Adipocyte (in vitro differentiated cells): ENCODE measurements at regions not wholly inside any gene's neighbourhood (a gene's known extent, or its start where the extent isn't known, plus 50 kb on each side); places are given as distances from the start of the nearest gene placed in this dataset.

Source experiments
- DNase-seq: peaks from one replicate; pipeline ENCODE4 v3.0.0-alpha.2; 2015; ENCODE audit warnings: low read depth
- H3K27me3 ChIP-seq: replicated peaks from 2 replicates; pipeline ENCODE4 v1.7.0; 2013; ENCODE audit warnings: mild to moderate bottlenecking, low read length, moderate library complexity; ENCODE audit not compliant: control insufficient read depth, insufficient read depth
- H3K36me3 ChIP-seq: 2 replicates; pipeline ENCODE4 v1.7.0; 2013; ENCODE audit warnings: low read length, mild to moderate bottlenecking, moderate library complexity; ENCODE audit not compliant: control insufficient read depth, insufficient read depth, severe bottlenecking
- H3K4me1 ChIP-seq: 2 replicates; pipeline ENCODE4 v1.7.0; 2013; ENCODE audit warnings: mild to moderate bottlenecking, low read length, moderate library complexity; ENCODE audit not compliant: control insufficient read depth, insufficient read depth
- H3K4me3 ChIP-seq: 2 replicates; pipeline ENCODE4 v1.7.0; 2013; ENCODE audit warnings: mild to moderate bottlenecking, low read length, moderate library complexity
- H3K9ac ChIP-seq: 2 replicates; pipeline ENCODE4 v1.7.0; 2013; ENCODE audit warnings: mild to moderate bottlenecking, low read length, moderate library complexity
- H3K9me3 ChIP-seq: 2 replicates; pipeline ENCODE4 v1.7.0; 2013; ENCODE audit warnings: mild to moderate bottlenecking, low read length, moderate library complexity; ENCODE audit not compliant: control insufficient read depth

- DNase-seq = no peak
These were observed 318.5 kb downstream of the FBXO15 start for GRCh38 chr18:73829146-73829545.

GRCh38 chr18:73827801-73828200 lies 319.8 kb downstream of the FBXO15 start:
- H3K4me3 ChIP-seq = peak overlapping the region; percentile 2
- H3K27me3 ChIP-seq = peaks cover 7% of the 10 kb centered on the region
- H3K9ac ChIP-seq = no peak overlapping the region
- no peaks in the 10 kb centered on the region for H3K9me3 ChIP-seq
- no peak for DNase-seq
- no peaks in the 10 kb centered on the region for H3K36me3 ChIP-seq
- H3K4me1 ChIP-seq = peaks cover 8% of the 10 kb centered on the region

More at GRCh38 chr18:73829146-73829545, 318.5 kb downstream of the FBXO15 start:
- Histone ChIP-seq H3K9me3 (no peaks in the 10 kb centered on the region), H3K36me3 (no peaks in the 10 kb centered on the region), H3K9ac (no peak overlapping the region), H3K4me3 (no peak overlapping the region), H3K27me3 (peaks cover 7% of the 10 kb centered on the region), H3K4me1 (peaks cover 8% of the 10 kb centered on the region)

GRCh38 chr18:73826098-73826497 lies 321.5 kb downstream of the FBXO15 start:
- no peaks in the 10 kb centered on the region for H3K9me3 ChIP-seq
- peaks cover 7% of the 10 kb centered on the region for H3K27me3 ChIP-seq
- DNase-seq = peak; percentile 42
- H3K4me1 ChIP-seq = peaks cover 8% of the 10 kb centered on the region
- H3K9ac ChIP-seq = no peak overlapping the region
- H3K36me3 ChIP-seq = no peaks in the 10 kb centered on the region
- H3K4me3 ChIP-seq = no peak overlapping the region

GRCh38 chr18:73824671-73825070 lies 323.0 kb downstream of the FBXO15 start:
- Histone ChIP-seq H3K27me3 (peaks cover 7% of the 10 kb centered on the region), H3K36me3 (no peaks in the 10 kb centered on the region), H3K4me3 (no peak overlapping the region), H3K9me3 (no peaks in the 10 kb centered on the region), H3K4me1 (peaks cover 8% of the 10 kb centered on the region), H3K9ac (no peak overlapping the region)
- DNase-seq = peak; percentile 59

GRCh38 chr18:73812423-73812822 lies 335.2 kb downstream of the FBXO15 start:
- no peak for DNase-seq
- peaks cover 6% of the 10 kb centered on the region for H3K9me3 ChIP-seq
- H3K36me3 ChIP-seq = no peaks in the 10 kb centered on the region
- no peak overlapping the region for H3K4me3 ChIP-seq
- H3K27me3 ChIP-seq = no peaks in the 10 kb centered on the region
- no peak overlapping the region for H3K9ac ChIP-seq
- no peaks in the 10 kb centered on the region for H3K4me1 ChIP-seq

GRCh38 chr18:73807551-73808192 lies 340.0 kb downstream of the FBXO15 start:
- no peak overlapping the region for H3K4me3 ChIP-seq
- no peaks in the 10 kb centered on the region for H3K27me3 ChIP-seq
- H3K4me1 ChIP-seq = no peaks in the 10 kb centered on the region
- no peaks in the 10 kb centered on the region for H3K36me3 ChIP-seq
- H3K9ac ChIP-seq = no peak overlapping the region
- DNase-seq = no peak
- no peaks in the 10 kb centered on the region for H3K9me3 ChIP-seq

GRCh38 chr18:73805991-73806390 lies 341.6 kb downstream of the FBXO15 start:
- no peak for DNase-seq
- Histone ChIP-seq H3K4me1 (no peaks in the 10 kb centered on the region), H3K27me3 (no peaks in the 10 kb centered on the region), H3K4me3 (no peak overlapping the region), H3K9ac (no peak overlapping the region), H3K36me3 (no peaks in the 10 kb centered on the region), H3K9me3 (no peaks in the 10 kb centered on the region)

GRCh38 chr18:73797419-73797818 lies 350.2 kb downstream of the FBXO15 start:
- H3K9me3 ChIP-seq = peaks cover 6% of the 10 kb centered on the region

GRCh38 chr18:73793386-73793785 lies 354.2 kb downstream of the FBXO15 start:
- Histone ChIP-seq H3K36me3 (no peaks in the 10 kb centered on the region), H3K9me3 (no peaks in the 10 kb centered on the region), H3K4me3 (no peak overlapping the region), H3K4me1 (peaks cover 3% of the 10 kb centered on the region), H3K9ac (no peak overlapping the region), H3K27me3 (no peaks in the 10 kb centered on the region)
- peak; percentile 69 for DNase-seq

More at GRCh38 chr18:73797419-73797818, 350.2 kb downstream of the FBXO15 start:
- Histone ChIP-seq H3K4me1 (peaks cover 3% of the 10 kb centered on the region), H3K27me3 (no peaks in the 10 kb centered on the region), H3K36me3 (no peaks in the 10 kb centered on the region), H3K4me3 (no peak overlapping the region), H3K9ac (no peak overlapping the region)
- no peak for DNase-seq

GRCh38 chr18:73791081-73791480 lies 356.6 kb downstream of the FBXO15 start:
- H3K4me3 ChIP-seq = no peak overlapping the region
- no peaks in the 10 kb centered on the region for H3K9me3 ChIP-seq
- peak; percentile 83 for DNase-seq
- H3K27me3 ChIP-seq = no peaks in the 10 kb centered on the region
- H3K9ac ChIP-seq = no peak overlapping the region
- peaks cover 3% of the 10 kb centered on the region for H3K4me1 ChIP-seq
- no peaks in the 10 kb centered on the region for H3K36me3 ChIP-seq

- Histone ChIP-seq H3K36me3 (no peaks in the 10 kb centered on the region), H3K4me1 (peaks cover 6% of the 10 kb centered on the region), H3K9me3 (no peaks in the 10 kb centered on the region), H3K27me3 (no peaks in the 10 kb centered on the region), H3K4me3 (no peak overlapping the region), H3K9ac (no peak overlapping the region)
- DNase-seq = peak; percentile 38
These were observed 357.0 kb downstream of the FBXO15 start for GRCh38 chr18:73790587-73790986.

GRCh38 chr18:73787316-73787715 lies 360.3 kb downstream of the FBXO15 start:
- no peak for DNase-seq
- no peaks in the 10 kb centered on the region for H3K9me3 ChIP-seq
- H3K9ac ChIP-seq = no peak overlapping the region
- no peak overlapping the region for H3K4me3 ChIP-seq
- peaks cover 4% of the 10 kb centered on the region for H3K27me3 ChIP-seq
- H3K36me3 ChIP-seq = no peaks in the 10 kb centered on the region
- H3K4me1 ChIP-seq = peaks cover 6% of the 10 kb centered on the region
